ENCODE measurements at regions not wholly inside any gene's neighbourhood (a gene's known extent, or its start where the extent isn't known, plus 50 kb on each side); places are given as distances from the start of the nearest gene placed in this dataset.

- no peak for TF ChIP-seq POLR2AphosphoS5 (IDR thresholded peaks at IDR 0.05)
- TF ChIP-seq POLR2A (IDR thresholded peaks at IDR 0.05), result no peak
- TF ChIP-seq EP300 (IDR thresholded peaks at IDR 0.05), result no peak
- TF ChIP-seq CTCF (IDR thresholded peaks at IDR 0.05), result no peak
- 82 to 83% methylated on average over 1 of the region's 1 CpG for WGBS, 2 donors
- H3K4me3 ChIP-seq, result no peak overlapping the region
- H3K36me3 ChIP-seq, result no peaks in the 10 kb centered on the region
- H3K4me1 ChIP-seq, result no peaks in the 10 kb centered on the region
- H3K27ac ChIP-seq, result no peak overlapping the region
- H3K27me3 ChIP-seq, result no peaks in the 10 kb centered on the region
- intact Hi-C loops (cut with DNase I), result no loop called here
- no peak for DNase-seq
- H3K9me3 ChIP-seq, result no peaks in the 10 kb centered on the region
Observed at GRCh38 chr12:91965781-91966180, 179.9 kb downstream of the BTG1 start.

GRCh38 chr12:91964501-91964900 lies 181.1 kb downstream of the BTG1 start:
- no peaks in the 10 kb centered on the region for H3K4me1 ChIP-seq
- intact Hi-C loops (cut with DNase I), result no loop called here
- TF ChIP-seq POLR2A (IDR thresholded peaks at IDR 0.05), result no peak
- no peak for TF ChIP-seq CTCF (IDR thresholded peaks at IDR 0.05)
- TF ChIP-seq EP300 (IDR thresholded peaks at IDR 0.05), result no peak
- no peak for TF ChIP-seq POLR2AphosphoS5 (IDR thresholded peaks at IDR 0.05)
- WGBS, 2 donors, result 90% methylated on average over 1 of the region's 1 CpG
- no peak overlapping the region for H3K4me3 ChIP-seq
- H3K36me3 ChIP-seq, result no peaks in the 10 kb centered on the region
- no peaks in the 10 kb centered on the region for H3K9me3 ChIP-seq
- DNase-seq, result no peak
- H3K27ac ChIP-seq, result no peak overlapping the region
- no peaks in the 10 kb centered on the region for H3K27me3 ChIP-seq

- TF ChIP-seq CTCF (IDR thresholded peaks at IDR 0.05) (no peak), POLR2AphosphoS5 (IDR thresholded peaks at IDR 0.05) (no peak), POLR2A (IDR thresholded peaks at IDR 0.05) (no peak), EP300 (IDR thresholded peaks at IDR 0.05) (no peak)
- H3K4me3 ChIP-seq, result no peak overlapping the region
- no peaks in the 10 kb centered on the region for H3K36me3 ChIP-seq
- intact Hi-C loops (cut with DNase I), result no loop called here
- WGBS, 2 donors, result 93 to 97% methylated on average over 10 of the region's 10 CpGs
- no peaks in the 10 kb centered on the region for H3K27me3 ChIP-seq
- H3K27ac ChIP-seq, result no peak overlapping the region
- no peak for DNase-seq
- H3K9me3 ChIP-seq, result no peaks in the 10 kb centered on the region
- no peaks in the 10 kb centered on the region for H3K4me1 ChIP-seq
Observed at GRCh38 chr12:91959220-91959619, 186.4 kb downstream of the BTG1 start.

- TF ChIP-seq POLR2A (IDR thresholded peaks at IDR 0.05) (no peak), CTCF (IDR thresholded peaks at IDR 0.05) (no peak), EP300 (IDR thresholded peaks at IDR 0.05) (no peak), POLR2AphosphoS5 (IDR thresholded peaks at IDR 0.05) (no peak)
- Histone ChIP-seq H3K27ac (no peak overlapping the region), H3K27me3 (no peaks in the 10 kb centered on the region), H3K4me1 (no peaks in the 10 kb centered on the region), H3K9me3 (no peaks in the 10 kb centered on the region), H3K4me3 (no peak overlapping the region), H3K36me3 (no peaks in the 10 kb centered on the region)
- intact Hi-C loops (cut with DNase I), result no loop called here
- WGBS, 2 donors, result 82 to 88% methylated on average over 5 of the region's 5 CpGs
- DNase-seq, result no peak
Observed at GRCh38 chr12:91958816-91959215, 186.8 kb downstream of the BTG1 start.

- H3K36me3 ChIP-seq, result no peaks in the 10 kb centered on the region
- H3K4me1 ChIP-seq, result no peaks in the 10 kb centered on the region
- H3K27me3 ChIP-seq, result no peaks in the 10 kb centered on the region
- no peak for DNase-seq
- intact Hi-C loops (cut with DNase I), result no loop called here
- no peak overlapping the region for H3K27ac ChIP-seq
- H3K9me3 ChIP-seq, result no peaks in the 10 kb centered on the region
- WGBS, 2 donors, result 20 to 71% methylated on average over 3 of the region's 3 CpGs
- no peak overlapping the region for H3K4me3 ChIP-seq
- no peak for TF ChIP-seq EP300 (IDR thresholded peaks at IDR 0.05)
- no peak for TF ChIP-seq POLR2AphosphoS5 (IDR thresholded peaks at IDR 0.05)
- TF ChIP-seq POLR2A (IDR thresholded peaks at IDR 0.05), result no peak
- no peak for TF ChIP-seq CTCF (IDR thresholded peaks at IDR 0.05)
Observed at GRCh38 chr12:91954747-91955146, 190.9 kb downstream of the BTG1 start.

Measured in sigmoid colon (tissue), 6 donors.